ENCODE measurements at regions not wholly inside any gene's neighbourhood (a gene's known extent, or its start where the extent isn't known, plus 50 kb on each side); places are given as distances from the start of the nearest gene placed in this dataset.

DNA sequence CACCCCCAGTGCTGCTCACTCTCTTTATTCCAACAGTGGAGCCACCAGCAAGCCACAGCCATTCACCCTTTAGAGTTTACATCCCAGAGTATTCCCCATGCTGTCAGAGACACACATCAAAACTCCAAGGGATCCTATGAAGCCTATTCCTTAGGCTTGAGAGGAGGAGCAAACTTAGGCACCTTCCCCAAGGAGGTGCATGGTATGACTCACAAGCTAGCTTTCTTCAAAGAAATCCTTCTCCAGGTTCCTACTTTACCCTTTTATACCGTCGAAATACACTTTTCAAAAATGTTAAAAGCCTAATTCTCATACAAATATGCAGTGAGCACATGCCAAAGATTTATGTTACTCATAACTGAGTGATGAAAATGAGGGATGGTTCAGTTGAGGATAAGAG lies 175.4 kb downstream of the ETNK1 start:
- POLR2A ChIA-PET, result no interaction called here
- TF ChIP-seq KDM5A (IDR thresholded peaks at IDR 0.05) (no peak), GATA3 (IDR thresholded peaks at IDR 0.05; ENCODE audit: borderline replicate concordance) (no peak), HOXA7 (CRISPR knock-in tag; IDR thresholded peaks at IDR 0.05) (no peak), NFE2L2 (conservative IDR thresholded peaks at IDR 0.05; ENCODE audit: low read length) (no peak), JUN (IDR thresholded peaks at IDR 0.05) (no peak), CHD2 (IDR thresholded peaks at IDR 0.05; ENCODE audit: low read length, partially characterized antibody) (no peak)
- ATAC-seq (peak in 1 of 2 experiments; percentile 34; a peak in 2 of 6 replicates), FAIRE-seq (peak; percentile 43), DNase-seq (ENCODE audit: low read depth in 1 of 2, low spot score in 1 of 2) (no peak)
- Histone ChIP-seq H3K4me2 (no peak overlapping the region), H3K27ac (no peak overlapping the region), H3K4me3 (no peak overlapping the region), H3K9me3 (no peaks in the 10 kb centered on the region), H3K4me1 (no peaks in the 10 kb centered on the region)
- CTCF ChIA-PET, result no interaction called here
- 12% methylated on average over 2 of the region's 2 CpGs for WGBS (ENCODE audit: missing lambda C conversion rate)

DNA sequence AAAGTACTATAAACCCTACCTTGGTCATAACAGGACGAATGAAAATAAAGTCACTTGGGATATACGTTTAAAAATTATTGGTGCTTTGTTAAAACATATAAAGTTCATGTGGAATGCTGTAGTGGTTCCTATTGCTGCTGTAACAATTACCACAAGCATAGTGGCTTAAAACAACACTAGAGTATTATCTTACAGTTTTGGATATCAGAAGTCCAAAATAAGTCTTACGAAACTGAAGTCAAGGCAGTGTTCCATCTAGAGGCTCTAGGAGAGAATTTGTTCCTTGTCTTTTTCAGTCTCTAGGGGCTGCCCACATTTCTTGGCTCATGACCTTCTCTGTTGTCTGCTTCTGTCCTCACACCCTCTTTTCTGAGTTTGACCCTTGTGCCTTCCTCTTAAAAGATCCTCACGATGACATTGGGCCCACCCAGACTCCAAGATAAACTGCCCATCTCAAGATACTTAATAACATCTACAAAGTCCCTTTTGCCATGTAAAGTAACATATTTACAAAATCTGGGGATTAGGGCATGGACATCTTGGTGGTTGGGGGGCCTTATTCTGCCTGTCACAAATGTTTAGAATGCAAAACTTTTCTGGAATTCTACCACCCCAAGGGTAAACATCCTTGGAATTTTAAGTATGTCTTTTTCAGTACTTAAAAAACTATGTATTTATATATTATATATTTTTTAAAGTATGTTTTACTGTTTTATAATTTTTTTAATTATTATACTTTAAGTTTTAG lies 178.1 kb downstream of the ETNK1 start:
- DNase-seq (ENCODE audit: low read depth in 1 of 2, low spot score in 1 of 2), result no peak
- no peak overlapping the region for H3K27ac ChIP-seq
- no peak for FAIRE-seq
- no peak overlapping the region for H3K4me2 ChIP-seq
- WGBS (ENCODE audit: missing lambda C conversion rate), result 41% methylated on average over 4 of the region's 4 CpGs
- ATAC-seq, result no peak
- H3K9me3 ChIP-seq, result no peaks in the 10 kb centered on the region
- no peak for TF ChIP-seq MAFK (IDR thresholded peaks at IDR 0.05; ENCODE audit: partially characterized antibody)
- no peak for TF ChIP-seq PBX3 (IDR thresholded peaks at IDR 0.05)
- TF ChIP-seq HOXB5 (CRISPR knock-in tag; IDR thresholded peaks at IDR 0.05), result no peak
- TF ChIP-seq RAD21 (conservative IDR thresholded peaks at IDR 0.05 in 1 of 2, IDR thresholded peaks at IDR 0.05 in 1 of 2), result no peak
- TF ChIP-seq, protein P1, sequence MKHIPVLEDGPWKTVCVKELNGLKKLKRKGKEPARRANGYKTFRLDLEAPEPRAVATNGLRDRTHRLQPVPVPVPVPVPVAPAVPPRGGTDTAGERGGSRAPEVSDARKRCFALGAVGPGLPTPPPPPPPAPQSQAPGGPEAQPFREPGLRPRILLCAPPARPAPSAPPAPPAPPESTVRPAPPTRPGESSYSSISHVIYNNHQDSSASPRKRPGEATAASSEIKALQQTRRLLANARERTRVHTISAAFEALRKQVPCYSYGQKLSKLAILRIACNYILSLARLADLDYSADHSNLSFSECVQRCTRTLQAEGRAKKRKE (CRISPR knock-in tag; IDR thresholded peaks at IDR 0.05; ENCODE audit: low read depth), result no peak
- no peak for TF ChIP-seq CBX2 (IDR thresholded peaks at IDR 0.05; ENCODE audit: borderline replicate concordance, low read depth)
- TF ChIP-seq, protein P2, sequence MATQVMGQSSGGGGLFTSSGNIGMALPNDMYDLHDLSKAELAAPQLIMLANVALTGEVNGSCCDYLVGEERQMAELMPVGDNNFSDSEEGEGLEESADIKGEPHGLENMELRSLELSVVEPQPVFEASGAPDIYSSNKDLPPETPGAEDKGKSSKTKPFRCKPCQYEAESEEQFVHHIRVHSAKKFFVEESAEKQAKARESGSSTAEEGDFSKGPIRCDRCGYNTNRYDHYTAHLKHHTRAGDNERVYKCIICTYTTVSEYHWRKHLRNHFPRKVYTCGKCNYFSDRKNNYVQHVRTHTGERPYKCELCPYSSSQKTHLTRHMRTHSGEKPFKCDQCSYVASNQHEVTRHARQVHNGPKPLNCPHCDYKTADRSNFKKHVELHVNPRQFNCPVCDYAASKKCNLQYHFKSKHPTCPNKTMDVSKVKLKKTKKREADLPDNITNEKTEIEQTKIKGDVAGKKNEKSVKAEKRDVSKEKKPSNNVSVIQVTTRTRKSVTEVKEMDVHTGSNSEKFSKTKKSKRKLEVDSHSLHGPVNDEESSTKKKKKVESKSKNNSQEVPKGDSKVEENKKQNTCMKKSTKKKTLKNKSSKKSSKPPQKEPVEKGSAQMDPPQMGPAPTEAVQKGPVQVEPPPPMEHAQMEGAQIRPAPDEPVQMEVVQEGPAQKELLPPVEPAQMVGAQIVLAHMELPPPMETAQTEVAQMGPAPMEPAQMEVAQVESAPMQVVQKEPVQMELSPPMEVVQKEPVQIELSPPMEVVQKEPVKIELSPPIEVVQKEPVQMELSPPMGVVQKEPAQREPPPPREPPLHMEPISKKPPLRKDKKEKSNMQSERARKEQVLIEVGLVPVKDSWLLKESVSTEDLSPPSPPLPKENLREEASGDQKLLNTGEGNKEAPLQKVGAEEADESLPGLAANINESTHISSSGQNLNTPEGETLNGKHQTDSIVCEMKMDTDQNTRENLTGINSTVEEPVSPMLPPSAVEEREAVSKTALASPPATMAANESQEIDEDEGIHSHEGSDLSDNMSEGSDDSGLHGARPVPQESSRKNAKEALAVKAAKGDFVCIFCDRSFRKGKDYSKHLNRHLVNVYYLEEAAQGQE (IDR thresholded peaks at IDR 0.05), result no peak
- no peak for TF ChIP-seq JUNB (IDR thresholded peaks at IDR 0.05)
- no peak for TF ChIP-seq CTCF (IDR thresholded peaks at IDR 0.05)
- TF ChIP-seq ZC3H11A (IDR thresholded peaks at IDR 0.05), result no peak
- TF ChIP-seq BHLHE40 (IDR thresholded peaks at IDR 0.05; ENCODE audit: low read depth, low read length), result no peak
- TF ChIP-seq MAZ (IDR thresholded peaks at IDR 0.05; ENCODE audit: borderline replicate concordance, low read depth, low read length), result no peak
- TF ChIP-seq EP300 (IDR thresholded peaks at IDR 0.05), result no peak
- TF ChIP-seq ESRRA (IDR thresholded peaks at IDR 0.05; ENCODE audit: borderline replicate concordance, low read length), result no peak
- TF ChIP-seq MAX (IDR thresholded peaks at IDR 0.05), result no peak
- H3K4me1 ChIP-seq, result no peaks in the 10 kb centered on the region
- no peak overlapping the region for H3K4me3 ChIP-seq
- CTCF ChIA-PET, result no interaction called here
- POLR2A ChIA-PET, result no interaction called here

All from A549 (cell line).